Nephron progenitor cell (in vitro differentiated cells): ENCODE measurements at regions not wholly inside any gene's neighbourhood (a gene's known extent, or its start where the extent isn't known, plus 50 kb on each side); places are given as distances from the start of the nearest gene placed in this dataset.

Experiments
- DNase-seq: peaks from one replicate; pipeline ENCODE4 v3.0.0; 2021
- H3K27ac Mint-ChIP-seq: 2 replicates; pipeline ENCODE4 v1.8.0; 2021; ENCODE audit warnings: mild to moderate bottlenecking, moderate library complexity, mixed read lengths
- H3K27me3 Mint-ChIP-seq: 2 replicates; pipeline ENCODE4 v1.8.0; 2021; ENCODE audit warnings: mild to moderate bottlenecking, low read depth, mixed read lengths; ENCODE audit not compliant: poor library complexity
- H3K36me3 Mint-ChIP-seq: 2 replicates; pipeline ENCODE4 v1.8.0; 2021; ENCODE audit warnings: low read depth, mixed read lengths
- H3K4me1 Mint-ChIP-seq: 2 replicates; pipeline ENCODE4 v1.8.0; 2021; ENCODE audit warnings: mixed read lengths
- H3K4me3 Mint-ChIP-seq: 2 replicates; pipeline ENCODE4 v1.8.0; 2021; ENCODE audit warnings: mild to moderate bottlenecking, moderate library complexity, mixed read lengths
- H3K9me3 Mint-ChIP-seq: 2 replicates; pipeline ENCODE4 v1.8.0; 2021; ENCODE audit warnings: mild to moderate bottlenecking, moderate library complexity, mixed read lengths
- TF ChIP-seq, protein P1 (sequence below): fragments of 200-600 bp; sonication (generic); IDR thresholded peaks from 2 replicates; pipeline ENCODE4 v1.5.0; 2021; ENCODE audit warnings: antibody characterized with exemption

DNA sequence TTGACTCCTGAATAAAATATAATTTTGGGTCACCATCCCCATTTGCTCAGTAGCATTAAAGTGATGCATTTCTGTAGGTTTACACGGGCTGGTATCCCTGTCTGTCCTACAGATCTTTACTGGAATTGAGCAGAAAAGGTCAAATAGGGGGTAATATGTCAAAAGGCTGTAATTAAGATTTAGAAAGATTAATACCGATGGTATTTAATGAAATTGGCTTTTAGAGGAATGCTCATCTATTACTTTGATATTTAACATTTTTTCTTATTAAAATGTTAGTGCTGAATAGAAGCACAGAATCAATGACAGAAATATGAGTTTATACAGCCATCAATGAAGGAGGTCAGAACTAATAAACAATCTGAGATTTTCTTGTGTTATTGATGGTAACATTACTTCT is 1762.2 kb upstream of the WWC1 start:
- H3K9me3 Mint-ChIP-seq = no peaks in the 10 kb centered on the region

GRCh38 chr5:166532456-166533220 is 1758.8 kb upstream of the WWC1 start:
- H3K27me3 Mint-ChIP-seq = no peaks in the 10 kb centered on the region
- H3K27ac Mint-ChIP-seq = no peak overlapping the region
- H3K9me3 Mint-ChIP-seq = no peaks in the 10 kb centered on the region
- no peaks in the 10 kb centered on the region for H3K36me3 Mint-ChIP-seq
- DNase-seq = no peak
- no peak overlapping the region for H3K4me3 Mint-ChIP-seq
- no peaks in the 10 kb centered on the region for H3K4me1 Mint-ChIP-seq
- TF ChIP-seq, protein P1, sequence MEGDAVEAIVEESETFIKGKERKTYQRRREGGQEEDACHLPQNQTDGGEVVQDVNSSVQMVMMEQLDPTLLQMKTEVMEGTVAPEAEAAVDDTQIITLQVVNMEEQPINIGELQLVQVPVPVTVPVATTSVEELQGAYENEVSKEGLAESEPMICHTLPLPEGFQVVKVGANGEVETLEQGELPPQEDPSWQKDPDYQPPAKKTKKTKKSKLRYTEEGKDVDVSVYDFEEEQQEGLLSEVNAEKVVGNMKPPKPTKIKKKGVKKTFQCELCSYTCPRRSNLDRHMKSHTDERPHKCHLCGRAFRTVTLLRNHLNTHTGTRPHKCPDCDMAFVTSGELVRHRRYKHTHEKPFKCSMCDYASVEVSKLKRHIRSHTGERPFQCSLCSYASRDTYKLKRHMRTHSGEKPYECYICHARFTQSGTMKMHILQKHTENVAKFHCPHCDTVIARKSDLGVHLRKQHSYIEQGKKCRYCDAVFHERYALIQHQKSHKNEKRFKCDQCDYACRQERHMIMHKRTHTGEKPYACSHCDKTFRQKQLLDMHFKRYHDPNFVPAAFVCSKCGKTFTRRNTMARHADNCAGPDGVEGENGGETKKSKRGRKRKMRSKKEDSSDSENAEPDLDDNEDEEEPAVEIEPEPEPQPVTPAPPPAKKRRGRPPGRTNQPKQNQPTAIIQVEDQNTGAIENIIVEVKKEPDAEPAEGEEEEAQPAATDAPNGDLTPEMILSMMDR = no peak

More for the DNA sequence above, 1762.2 kb upstream of the WWC1 start:
- H3K4me1 Mint-ChIP-seq = peaks cover 5% of the 10 kb centered on the region
- H3K4me3 Mint-ChIP-seq = no peak overlapping the region
- H3K36me3 Mint-ChIP-seq = no peaks in the 10 kb centered on the region
- H3K27ac Mint-ChIP-seq = no peak overlapping the region
- no peaks in the 10 kb centered on the region for H3K27me3 Mint-ChIP-seq
- TF ChIP-seq, protein P1 = no peak
- no peak for DNase-seq

GRCh38 chr5:166535641-166536040 is 1755.8 kb upstream of the WWC1 start:
- DNase-seq = no peak
- Mint-ChIP-seq H3K4me3 (no peak overlapping the region), H3K27me3 (no peaks in the 10 kb centered on the region), H3K27ac (no peak overlapping the region), H3K9me3 (no peaks in the 10 kb centered on the region), H3K4me1 (no peaks in the 10 kb centered on the region), H3K36me3 (no peaks in the 10 kb centered on the region)
- TF ChIP-seq, protein P1 = no peak

DNA sequence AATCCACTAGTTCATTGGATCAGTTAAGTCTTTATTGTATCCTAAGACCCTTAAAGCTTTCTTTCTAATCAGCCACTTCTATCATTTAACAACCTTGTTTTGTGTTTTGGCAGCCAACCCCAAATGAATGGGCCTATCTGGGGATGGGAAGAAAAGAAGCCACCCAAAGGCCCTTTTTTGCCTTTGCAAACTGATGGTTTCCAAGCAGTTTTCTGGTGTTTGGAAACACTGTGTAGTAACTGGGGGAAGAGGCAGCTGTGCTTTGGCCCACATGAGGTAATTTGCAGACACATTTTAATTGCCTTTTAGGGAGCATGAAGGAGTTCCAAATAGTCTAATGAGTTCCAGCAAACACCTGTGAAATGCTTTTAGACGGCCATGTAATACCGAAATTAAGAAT is 1751.3 kb upstream of the WWC1 start:
- DNase-seq = no peak
- no peaks in the 10 kb centered on the region for H3K27me3 Mint-ChIP-seq

GRCh38 chr5:166551384-166551783 is 1740.1 kb upstream of the WWC1 start:
- DNase-seq = no peak
- Mint-ChIP-seq H3K36me3 (no peaks in the 10 kb centered on the region), H3K27me3 (no peaks in the 10 kb centered on the region), H3K9me3 (no peaks in the 10 kb centered on the region), H3K4me1 (no peaks in the 10 kb centered on the region), H3K4me3 (no peak overlapping the region), H3K27ac (no peak overlapping the region)
- TF ChIP-seq, protein P1 = no peak

More for the DNA sequence above, 1751.3 kb upstream of the WWC1 start:
- Mint-ChIP-seq H3K4me1 (no peaks in the 10 kb centered on the region), H3K4me3 (no peak overlapping the region), H3K36me3 (no peaks in the 10 kb centered on the region), H3K9me3 (no peaks in the 10 kb centered on the region), H3K27ac (no peak overlapping the region)
- TF ChIP-seq, protein P1 = no peak

DNA sequence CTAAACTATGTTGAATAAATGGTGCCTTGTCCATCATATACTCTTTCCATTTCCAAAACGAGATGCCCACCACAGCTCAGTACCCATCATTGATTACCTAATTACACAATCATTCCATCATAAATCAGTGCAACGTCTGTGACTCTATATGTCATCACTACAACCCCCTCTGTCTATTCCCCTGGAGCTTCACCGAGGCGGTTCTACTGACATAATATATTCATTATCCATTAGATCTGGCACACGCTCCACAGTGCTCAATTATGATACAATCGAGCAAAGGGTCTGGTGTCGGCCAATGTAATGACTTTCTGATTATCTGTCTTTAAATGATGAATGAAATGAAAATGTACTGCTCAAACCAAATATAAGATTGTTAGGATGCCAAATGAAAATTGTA is 1737.7 kb upstream of the WWC1 start:
- H3K4me3 Mint-ChIP-seq = no peak overlapping the region
- no peaks in the 10 kb centered on the region for H3K27me3 Mint-ChIP-seq
- peaks cover 3% of the 10 kb centered on the region for H3K9me3 Mint-ChIP-seq
- TF ChIP-seq, protein P1 = no peak
- H3K4me1 Mint-ChIP-seq = no peaks in the 10 kb centered on the region
- DNase-seq = no peak
- no peak overlapping the region for H3K27ac Mint-ChIP-seq
- no peaks in the 10 kb centered on the region for H3K36me3 Mint-ChIP-seq
